ENCODE measurements at regions not wholly inside any gene's neighbourhood (a gene's known extent, or its start where the extent isn't known, plus 50 kb on each side); places are given as distances from the start of the nearest gene placed in this dataset.

GRCh38 chr3:157594413-157594812, 91.2 kb upstream of the VEPH1 start:
- no TSS peak for BruUV-seq (replicated peaks)
- CTCF ChIA-PET, result interaction anchor here (1.5 to 1.9 kb wide), 2 partner anchors 12 to 62 kb away, joined by 12 to 13 read pairs; no protein-coding TSS in a partner anchor
- Histone ChIP-seq H3K4me2 (ENCODE audit: low read length) (no peak overlapping the region), H3K4me1 (ENCODE audit: control insufficient read depth in 1 of 2, insufficient read depth in 2 of 2, low read length in 2 of 2) (no peaks in the 10 kb centered on the region), H3K9me3 (ENCODE audit: control insufficient read depth in 1 of 2, insufficient read depth in 1 of 2, low read depth in 1 of 2, low read length in 2 of 2) (no peaks in the 10 kb centered on the region), H3K36me3 (ENCODE audit: control insufficient read depth in 1 of 2, insufficient read depth in 2 of 2, low read length in 2 of 2) (no peaks in the 10 kb centered on the region), H2AFZ (ENCODE audit: low read depth, low read length, poor library complexity, severe bottlenecking) (no peak overlapping the region), H4K20me1 (ENCODE audit: insufficient read depth) (no peaks in the 10 kb centered on the region), H3K27ac (ENCODE audit: low read depth, low read length) (no peak overlapping the region), H3K9ac (ENCODE audit: low read length) (no peak overlapping the region), H3K27me3 (ENCODE audit: insufficient read depth, low read length) (no peaks in the 10 kb centered on the region), H3K4me3 (replicated peaks in 1 of 2; ENCODE audit: low read depth in 1 of 2, low read length in 2 of 2) (no peak overlapping the region), H3K79me2 (ENCODE audit: insufficient read depth, low read length) (no peaks in the 10 kb centered on the region), H3K9me2 (ENCODE audit: insufficient read depth) (no peaks in the 10 kb centered on the region)
- POLR2A ChIA-PET, result no interaction called here
- intact Hi-C loops (cut with micrococcal nuclease), result no loop called here
- no peak for TF ChIP-seq POLR2AphosphoS5 (IDR thresholded peaks at IDR 0.05; ENCODE audit: low read depth, low read length)
- TF ChIP-seq SRF (IDR thresholded peaks at IDR 0.05; ENCODE audit: low read depth), result no peak
- TF ChIP-seq CEBPB (IDR thresholded peaks at IDR 0.05; ENCODE audit: low read depth), result no peak
- no peak for TF ChIP-seq SP1 (IDR thresholded peaks at IDR 0.05; ENCODE audit: low read depth)
- TF ChIP-seq, protein P1, sequence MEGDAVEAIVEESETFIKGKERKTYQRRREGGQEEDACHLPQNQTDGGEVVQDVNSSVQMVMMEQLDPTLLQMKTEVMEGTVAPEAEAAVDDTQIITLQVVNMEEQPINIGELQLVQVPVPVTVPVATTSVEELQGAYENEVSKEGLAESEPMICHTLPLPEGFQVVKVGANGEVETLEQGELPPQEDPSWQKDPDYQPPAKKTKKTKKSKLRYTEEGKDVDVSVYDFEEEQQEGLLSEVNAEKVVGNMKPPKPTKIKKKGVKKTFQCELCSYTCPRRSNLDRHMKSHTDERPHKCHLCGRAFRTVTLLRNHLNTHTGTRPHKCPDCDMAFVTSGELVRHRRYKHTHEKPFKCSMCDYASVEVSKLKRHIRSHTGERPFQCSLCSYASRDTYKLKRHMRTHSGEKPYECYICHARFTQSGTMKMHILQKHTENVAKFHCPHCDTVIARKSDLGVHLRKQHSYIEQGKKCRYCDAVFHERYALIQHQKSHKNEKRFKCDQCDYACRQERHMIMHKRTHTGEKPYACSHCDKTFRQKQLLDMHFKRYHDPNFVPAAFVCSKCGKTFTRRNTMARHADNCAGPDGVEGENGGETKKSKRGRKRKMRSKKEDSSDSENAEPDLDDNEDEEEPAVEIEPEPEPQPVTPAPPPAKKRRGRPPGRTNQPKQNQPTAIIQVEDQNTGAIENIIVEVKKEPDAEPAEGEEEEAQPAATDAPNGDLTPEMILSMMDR (IDR thresholded peaks at IDR 0.05 in 2 of 3, conservative IDR thresholded peaks at IDR 0.05 in 1 of 3; ENCODE audit: borderline replicate concordance in 1 of 3, insufficient read depth in 1 of 3, low read depth in 2 of 3, low read length in 2 of 3), result peak in 1 of 3 experiments; percentile 37; a peak in 1 of 6 replicates
- TF ChIP-seq EZH2 (IDR thresholded peaks at IDR 0.05), result no peak
- TF ChIP-seq ELF1 (IDR thresholded peaks at IDR 0.05; ENCODE audit: borderline replicate concordance, low read depth), result no peak
- TF ChIP-seq, protein P2, sequence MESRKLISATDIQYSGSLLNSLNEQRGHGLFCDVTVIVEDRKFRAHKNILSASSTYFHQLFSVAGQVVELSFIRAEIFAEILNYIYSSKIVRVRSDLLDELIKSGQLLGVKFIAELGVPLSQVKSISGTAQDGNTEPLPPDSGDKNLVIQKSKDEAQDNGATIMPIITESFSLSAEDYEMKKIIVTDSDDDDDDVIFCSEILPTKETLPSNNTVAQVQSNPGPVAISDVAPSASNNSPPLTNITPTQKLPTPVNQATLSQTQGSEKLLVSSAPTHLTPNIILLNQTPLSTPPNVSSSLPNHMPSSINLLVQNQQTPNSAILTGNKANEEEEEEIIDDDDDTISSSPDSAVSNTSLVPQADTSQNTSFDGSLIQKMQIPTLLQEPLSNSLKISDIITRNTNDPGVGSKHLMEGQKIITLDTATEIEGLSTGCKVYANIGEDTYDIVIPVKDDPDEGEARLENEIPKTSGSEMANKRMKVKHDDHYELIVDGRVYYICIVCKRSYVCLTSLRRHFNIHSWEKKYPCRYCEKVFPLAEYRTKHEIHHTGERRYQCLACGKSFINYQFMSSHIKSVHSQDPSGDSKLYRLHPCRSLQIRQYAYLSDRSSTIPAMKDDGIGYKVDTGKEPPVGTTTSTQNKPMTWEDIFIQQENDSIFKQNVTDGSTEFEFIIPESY (IDR thresholded peaks at IDR 0.05; ENCODE audit: extremely low read depth, insufficient replicate concordance, low read length), result no peak
- RAD21 ChIA-PET (ENCODE audit: low non-redundant PET in 1 of 2, low total read pairs in 2 of 2, uncharacterized antibody in 2 of 2, unreplicated experiment in 2 of 2), result no interaction called here
- DNase-seq (ENCODE audit: low read depth, low spot score) (no peak), ATAC-seq (peak; percentile 72)
